Stimulated activated CD4-positive, alpha-beta T cell treated with anti-CD3 and anti-CD28 coated beads, TNF-alpha, amount 100 ng/mL, for 24 hours (primary cell): ENCODE measurements at regions not wholly inside any gene's neighbourhood (a gene's known extent, or its start where the extent isn't known, plus 50 kb on each side); places are given as distances from the start of the nearest gene placed in this dataset.

Experiments
- DNase-seq, 3 experiments: peaks; one replicate each; pipeline ENCODE4 v3.0.0-alpha.2; 2020; ENCODE audit warnings: low read depth in 3 of 3

DNA sequence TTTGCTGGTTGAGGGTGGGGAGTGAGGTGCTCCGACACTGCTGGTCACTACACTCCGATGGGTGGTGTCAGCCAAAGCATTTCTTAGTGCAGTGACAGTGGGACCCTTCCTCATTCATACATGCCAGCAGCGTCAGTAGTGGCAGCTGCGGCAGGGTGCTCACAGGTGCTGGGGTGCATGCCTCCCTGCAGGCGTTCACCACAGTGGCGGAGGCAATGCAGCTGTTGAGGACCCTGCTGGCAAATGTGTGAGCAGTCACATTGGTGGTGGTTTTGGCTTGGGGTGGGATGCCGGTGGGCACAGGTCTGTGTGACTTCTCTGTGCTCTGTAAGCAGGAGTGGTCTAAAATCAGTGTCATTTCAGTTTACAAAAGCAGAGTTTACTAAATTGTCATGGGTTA lies 464.6 kb downstream of the FUT8 start:
- no peak for DNase-seq

DNA sequence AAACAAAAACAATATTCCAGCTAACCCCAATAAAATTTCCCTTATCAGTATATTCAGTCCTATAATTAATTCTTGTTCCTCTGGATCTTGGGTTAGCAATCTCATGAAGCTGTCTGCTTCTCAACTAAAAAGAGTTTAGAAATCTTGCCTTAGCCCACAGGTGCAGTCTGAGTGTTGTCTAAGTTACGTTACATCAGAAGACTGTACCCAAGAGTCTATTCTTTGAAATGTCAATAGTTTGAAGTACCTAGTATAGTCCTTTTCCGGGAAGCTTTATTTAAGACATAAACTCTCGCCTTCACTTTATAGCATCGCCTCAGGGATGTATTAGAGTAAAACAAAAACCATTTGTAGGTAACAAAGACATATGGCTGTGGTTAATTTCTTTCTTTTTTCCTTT lies 465.1 kb downstream of the FUT8 start:
- DNase-seq: no peak

DNA sequence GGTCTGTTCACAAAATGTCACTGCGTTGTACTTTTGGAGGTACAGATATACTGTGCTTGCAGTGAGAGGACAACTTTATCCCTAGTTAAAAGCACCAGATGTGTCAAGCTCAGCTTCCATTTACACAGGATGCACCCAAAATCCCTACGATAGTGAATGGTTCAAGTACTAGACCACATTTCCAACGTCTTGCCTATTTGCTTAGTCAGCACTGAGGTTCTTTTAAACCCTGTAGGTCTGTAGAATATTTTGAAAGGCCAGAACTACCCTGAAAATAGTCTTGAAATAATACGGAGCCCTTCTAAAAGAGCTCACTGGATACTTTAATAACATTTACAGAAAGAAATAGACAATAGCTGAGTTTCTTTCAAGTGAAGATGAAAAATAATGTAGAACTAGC lies 466.1 kb downstream of the FUT8 start:
- no peak for DNase-seq

DNA sequence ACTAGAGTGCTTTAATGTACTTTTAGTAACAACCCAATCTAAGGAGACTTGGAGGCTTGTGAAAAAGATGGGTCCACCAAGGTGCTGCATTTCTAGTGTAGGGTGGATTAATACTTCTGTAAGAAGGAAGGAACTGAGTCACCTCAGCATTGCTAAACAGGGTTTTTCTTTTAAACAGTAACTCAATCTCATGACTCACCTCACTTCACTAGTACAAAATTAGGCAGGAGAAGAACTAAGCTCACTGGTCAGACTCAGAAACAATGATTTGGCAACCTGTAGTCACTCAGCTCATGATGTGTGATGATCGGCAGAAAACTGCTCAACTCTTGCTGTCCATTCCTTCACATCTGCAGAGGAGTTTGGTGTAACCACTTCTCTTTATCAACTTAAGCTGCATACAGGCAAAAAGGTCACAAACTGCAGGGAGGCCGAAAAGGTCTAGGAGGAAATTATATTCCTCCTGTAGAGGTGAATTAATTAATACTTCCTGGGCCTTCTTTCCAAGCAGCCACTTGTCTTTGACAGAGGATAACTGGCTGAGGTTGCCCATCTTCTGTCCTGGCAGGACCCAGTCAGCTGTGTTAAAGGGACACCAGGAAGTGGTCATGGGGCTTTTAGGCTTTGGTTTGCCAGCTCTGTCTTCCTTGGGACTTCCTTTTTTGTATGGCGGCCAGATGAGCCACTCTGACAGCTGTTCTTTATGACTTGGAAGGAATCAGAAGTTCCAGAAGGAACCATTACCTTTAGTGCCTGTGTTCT lies 466.9 kb downstream of the FUT8 start:
- no peak for DNase-seq

DNA sequence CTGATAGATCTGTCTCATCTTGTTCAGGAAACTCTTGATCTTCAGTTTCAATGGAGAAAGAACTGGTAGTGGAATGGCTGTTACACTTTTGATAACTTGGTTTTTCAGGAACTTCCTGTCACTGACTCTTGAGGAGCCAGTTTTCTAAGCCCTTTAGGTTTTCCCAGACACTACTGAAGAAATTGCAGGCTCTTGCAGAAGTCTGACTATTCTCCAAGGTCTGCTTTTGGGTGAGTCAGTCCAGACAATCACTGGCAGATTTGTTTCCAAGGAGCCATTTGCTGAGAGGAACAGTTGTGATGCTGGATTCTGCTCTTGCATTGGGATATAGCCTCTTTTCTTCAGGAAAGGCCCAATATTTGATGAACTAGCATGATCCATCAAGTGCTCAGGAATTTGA lies 468.0 kb downstream of the FUT8 start:
- no peak for DNase-seq

DNA sequence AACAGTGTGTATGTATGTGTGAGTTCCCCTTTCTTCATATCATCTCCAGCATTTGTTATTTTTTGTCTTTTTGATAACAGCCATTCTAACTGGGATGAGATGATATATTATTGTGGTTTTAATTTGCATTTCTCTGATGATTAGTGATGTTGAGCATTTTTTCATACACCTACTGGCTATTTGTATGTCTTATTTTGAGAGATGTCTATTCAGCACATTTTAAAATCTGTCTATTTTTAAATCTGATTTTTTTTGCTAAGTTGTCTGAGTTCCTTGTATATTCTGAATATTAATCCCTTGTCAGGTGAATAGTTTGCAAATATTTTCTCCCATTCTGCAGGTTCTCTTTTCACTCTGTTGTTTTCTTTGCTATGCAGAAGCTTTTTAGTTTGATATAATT lies 469.1 kb downstream of the FUT8 start:
- DNase-seq: no peak

DNA sequence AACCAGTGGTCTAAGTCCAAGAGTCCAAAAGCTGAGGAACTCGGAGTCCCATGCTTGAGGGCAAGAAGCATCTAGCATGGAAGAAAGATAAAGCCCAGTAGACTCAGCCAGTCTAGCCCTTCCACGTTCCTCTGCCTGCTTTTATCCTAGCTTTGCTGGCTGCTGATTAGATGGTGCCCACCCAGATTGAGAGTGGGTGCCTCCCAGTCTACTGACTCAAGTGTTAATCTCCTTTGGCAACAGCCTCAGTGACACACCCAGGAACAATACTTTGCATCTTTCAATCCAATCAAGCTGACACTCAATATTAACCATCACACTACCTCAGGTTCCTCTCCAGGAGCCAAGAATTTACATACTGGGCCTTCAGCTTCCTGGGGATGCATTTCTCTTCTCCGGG lies 476.1 kb downstream of the FUT8 start:
- no peak for DNase-seq

DNA sequence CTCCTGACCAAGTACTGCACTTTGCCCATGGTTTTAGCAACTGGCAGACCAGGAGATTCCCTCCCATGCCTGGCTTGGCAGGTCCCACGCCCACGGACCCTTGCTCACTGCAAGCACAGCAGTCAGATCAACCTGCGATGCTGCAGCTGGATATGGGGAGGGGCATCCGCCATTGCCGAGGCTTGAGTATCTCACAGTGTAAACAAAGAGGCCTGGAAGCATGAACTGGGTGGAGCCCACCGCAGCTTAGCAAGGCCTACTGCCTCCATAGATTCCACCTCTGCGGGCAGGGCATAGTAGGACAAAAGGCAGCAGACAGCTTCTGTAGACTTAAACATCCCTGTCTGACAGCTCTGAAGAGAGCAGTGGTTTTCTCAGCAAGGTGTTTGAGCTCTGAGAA lies 479.8 kb downstream of the FUT8 start:
- DNase-seq: no peak

DNA sequence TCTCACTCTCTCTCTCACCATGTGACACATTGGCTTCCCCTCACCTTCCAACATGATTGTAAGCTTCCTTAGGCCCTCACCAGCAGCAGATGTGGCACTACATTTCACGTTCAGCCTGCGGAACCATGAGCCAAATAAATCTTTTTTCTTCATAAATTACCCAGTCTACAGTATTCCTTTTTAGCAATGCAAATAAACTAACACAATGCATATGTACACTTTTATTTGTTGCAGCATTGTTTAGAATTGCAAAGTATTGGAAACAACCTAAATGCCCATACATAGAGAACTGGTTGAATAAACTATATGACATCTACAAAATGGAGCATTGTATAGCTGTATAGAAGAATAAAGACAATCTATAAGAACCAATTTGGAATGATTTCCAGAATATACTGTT lies 487.6 kb downstream of the FUT8 start:
- no peak for DNase-seq

DNA sequence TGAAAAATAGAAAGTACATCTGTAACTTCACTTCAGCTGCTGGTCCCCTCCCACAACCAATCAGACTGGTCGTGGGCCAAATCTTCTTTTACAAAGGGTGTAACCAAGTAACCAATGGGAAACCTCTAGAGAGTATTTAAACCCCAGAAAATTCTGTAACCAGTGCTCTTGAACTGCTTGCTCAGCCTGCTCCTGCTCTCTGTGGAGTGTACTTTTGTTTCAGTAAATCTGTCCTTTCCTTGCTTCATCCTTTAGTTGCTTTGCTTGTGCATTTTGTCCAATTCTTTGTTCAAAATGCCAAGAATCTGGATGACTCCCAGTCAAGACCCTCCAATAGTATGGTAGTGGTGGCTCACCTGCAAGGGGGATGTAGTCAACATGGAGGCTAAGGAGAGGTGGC lies 489.1 kb downstream of the FUT8 start:
- no peak for DNase-seq

DNA sequence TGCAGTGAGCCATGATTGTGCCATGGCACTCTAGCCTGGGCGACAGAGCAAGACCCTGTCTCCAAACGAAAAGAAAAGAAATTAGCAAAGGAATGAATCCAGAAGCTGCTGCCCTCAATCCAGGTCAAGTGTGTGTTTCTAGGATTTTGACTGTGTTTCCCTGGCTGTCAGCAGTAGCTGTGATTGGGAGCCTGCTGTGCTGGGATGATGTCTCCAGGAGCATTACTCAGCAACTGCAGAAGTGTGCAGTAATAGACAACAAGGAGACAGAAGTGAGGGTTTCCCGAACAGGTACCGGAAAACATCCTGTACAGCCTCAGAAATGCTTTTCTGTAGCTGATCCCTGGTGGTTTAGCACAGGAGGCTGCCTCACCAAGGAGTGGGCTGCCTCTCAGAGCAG lies 492.5 kb downstream of the FUT8 start:
- DNase-seq: no peak

DNA sequence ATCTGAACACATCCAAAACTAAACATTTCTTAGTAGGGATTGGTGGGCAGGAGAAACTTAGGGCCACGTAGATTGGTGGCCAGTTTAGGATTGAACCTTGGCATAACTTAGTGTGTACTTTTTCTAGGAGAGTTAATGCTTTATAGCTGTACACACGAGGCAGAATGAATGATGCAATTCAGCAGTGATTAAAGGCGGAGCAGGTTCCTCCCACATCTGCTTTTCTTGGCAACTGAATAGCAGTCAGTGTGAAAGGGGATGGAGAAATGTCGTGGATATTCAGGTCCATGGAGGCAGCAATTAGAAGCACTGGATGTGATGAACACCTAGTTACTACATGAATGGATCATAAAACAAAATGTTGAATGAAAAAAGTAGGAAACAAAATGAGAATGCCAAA lies 493.8 kb downstream of the FUT8 start:
- no peak for DNase-seq

DNA sequence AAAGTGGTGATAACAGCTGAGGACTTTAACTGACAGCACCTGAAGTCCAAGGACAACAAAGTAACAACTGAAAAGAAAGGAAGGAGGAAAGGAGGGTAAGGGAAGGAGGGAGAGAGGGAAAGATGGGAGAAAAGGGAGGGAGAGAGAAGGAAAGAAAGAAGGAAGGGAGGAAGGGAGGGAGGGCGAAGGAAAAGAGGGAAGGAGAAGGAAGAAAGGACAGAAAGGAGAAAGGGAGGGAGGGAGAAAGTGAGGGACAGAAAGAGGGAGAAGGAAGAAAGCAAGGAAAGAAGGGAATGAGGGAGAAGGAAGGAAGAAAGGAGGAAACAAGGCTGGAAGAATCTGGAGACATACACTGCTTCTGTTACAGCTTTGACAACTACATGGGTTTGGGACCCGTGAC lies 494.4 kb downstream of the FUT8 start:
- DNase-seq: no peak

DNA sequence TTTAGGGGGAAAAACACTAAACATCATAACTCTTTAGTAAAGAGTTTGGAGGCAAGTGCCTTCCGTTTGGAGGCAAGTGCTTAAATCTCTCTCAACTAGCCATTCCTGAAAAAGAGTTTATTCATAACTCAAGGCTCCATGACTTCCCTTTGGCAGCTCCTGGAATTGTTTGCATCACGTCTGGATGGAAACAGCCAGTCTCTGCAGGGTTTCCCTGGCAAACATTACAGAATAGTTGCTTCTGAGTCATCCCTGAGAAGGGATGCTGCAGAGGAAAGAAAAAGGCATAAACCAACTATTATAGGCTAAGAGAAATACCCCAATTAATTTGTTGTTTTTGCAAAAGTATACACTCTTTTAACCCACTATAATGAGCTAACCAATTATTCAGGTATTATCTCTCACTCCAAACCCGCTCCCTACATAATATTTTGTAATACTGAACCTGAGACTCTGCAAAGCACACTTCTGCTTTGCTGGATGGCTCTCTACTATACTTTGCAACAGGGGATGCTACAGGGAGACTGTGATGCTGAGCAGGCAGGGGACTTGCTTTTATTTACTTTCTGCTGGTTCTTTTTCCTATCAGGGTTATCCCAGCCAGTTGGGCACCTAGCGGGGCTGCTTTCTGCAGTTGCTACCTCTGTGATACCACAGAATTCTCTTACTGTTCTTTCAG lies 497.7 kb downstream of the FUT8 start:
- DNase-seq: no peak

DNA sequence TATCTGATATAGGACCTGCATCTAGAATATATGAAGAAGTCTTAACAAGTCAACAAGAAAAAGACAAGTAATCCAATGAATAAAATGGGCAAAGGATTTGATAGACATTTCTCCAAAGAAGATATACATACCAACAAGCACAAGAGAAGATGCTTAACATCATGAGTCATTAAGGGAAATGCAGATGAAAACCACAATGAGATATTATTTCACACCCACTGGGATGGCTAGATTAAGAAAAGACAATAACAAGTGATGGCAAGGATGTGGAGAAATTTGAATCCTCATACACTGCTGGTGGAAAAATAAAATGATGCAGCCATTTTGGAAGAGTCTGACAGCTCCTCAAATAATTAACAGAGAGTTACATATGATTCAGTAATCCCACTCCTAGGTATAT lies 502.6 kb downstream of the FUT8 start:
- no peak for DNase-seq

DNA sequence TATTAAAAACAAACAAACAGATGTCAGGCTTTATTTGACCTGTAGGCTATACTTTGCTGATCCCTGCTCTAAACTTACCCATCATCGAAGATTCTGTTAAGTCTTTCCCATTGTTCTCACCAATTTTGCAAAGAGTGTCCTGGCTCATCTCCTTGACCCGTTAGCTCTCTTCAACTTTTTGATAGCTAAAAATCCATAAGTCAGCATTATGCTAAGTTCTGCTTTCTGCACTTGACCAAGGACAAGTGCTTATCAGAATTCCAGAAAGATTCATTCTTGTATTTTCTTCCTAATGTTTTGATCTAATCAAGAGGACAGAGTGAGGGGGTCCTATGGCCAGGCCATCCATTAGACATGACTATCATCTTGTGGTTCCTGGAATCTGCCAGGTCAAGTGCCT lies 503.5 kb downstream of the FUT8 start:
- DNase-seq: no peak

DNA sequence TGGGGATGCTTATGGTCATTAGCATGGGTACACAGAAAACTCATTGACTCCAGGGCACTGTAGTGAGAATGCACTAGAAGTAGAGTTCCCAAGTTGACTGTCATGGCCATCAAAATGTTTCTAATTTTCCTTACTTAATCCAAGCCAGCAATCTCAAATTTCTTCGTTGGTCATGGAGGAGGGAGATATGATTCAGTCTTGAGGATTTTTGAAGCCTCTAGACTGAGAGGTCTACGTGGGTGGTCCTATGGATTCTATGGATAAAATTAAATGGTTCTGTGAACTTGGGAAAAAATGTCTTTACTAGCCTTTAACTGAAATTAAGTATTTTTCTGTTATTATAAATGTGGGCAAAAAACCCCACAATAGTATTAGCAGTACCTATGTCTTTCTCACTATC lies 508.5 kb downstream of the FUT8 start:
- no peak for DNase-seq

DNA sequence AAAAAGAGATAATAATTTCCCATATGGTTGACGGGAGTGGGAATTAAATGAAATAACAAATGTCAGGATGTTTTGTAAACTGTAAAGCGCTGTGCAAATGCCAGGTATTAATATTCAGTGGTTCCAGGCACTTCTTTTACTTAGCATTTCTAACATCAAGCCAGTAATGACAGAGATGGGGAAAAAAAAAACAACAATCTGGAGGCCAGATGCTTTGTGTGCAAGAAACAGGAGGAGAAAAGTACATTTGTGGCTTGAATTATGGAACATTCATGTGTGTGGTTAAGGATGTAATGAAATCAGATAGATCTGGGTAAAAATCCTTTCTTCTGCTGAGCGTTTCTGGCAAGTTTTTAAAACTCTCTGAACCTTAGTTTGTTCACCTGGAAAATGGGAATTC lies 509.6 kb downstream of the FUT8 start:
- no peak for DNase-seq

DNA sequence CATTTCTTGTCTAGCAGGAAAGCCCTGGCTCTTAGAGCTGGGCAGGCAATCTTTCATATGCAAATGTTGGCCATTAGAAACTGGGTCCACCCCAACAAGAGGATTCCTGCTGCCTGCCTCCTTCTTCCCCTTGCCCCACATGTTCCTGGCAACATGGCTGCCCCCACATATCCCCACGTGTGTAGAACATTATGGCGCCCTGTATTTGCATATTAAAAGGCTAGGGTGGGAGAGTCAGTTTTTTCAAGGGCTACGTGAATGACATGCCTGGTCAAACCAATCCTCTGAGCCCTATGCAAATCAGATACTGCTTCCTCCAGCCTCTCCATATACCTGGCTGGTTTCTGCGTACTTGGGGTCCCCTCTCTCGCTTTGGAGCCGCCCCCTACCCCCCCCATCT lies 514.0 kb downstream of the FUT8 start:
- DNase-seq: no peak

DNA sequence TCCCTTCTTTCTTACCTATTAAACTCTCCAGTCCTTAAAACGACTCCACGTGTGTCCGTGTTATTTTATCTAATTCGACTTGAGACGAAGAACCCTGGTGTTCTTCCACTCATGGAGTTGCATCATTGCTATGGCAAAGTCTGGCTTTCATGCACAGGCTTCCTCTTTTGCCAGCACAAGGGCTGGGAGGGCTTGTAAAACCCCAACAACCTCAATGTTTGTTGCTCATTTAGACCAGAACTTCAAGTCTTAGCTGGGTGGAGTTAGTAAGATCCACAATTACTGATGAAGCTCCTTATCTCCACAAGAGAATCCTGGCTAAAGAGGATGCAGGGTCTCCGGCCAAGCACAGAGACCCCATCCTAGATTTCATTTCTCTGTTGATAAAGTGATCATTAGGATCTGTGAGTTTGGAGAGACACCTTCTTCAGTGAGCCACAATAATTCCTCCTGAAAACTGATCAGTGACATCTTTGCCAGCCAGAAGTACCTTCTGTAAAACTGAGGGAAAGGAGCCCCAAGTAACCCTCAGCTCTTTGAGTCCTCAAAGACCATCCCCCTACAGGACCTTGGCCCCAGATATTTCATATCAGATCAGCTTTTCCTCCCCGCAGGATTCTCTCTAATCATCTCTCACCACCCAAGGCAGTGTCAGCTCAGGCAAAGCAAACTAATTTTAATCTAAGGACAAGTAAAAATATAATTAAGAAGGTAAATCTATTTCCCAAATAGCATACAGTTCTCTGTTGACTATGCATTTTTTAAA lies 514.6 kb downstream of the FUT8 start:
- no peak for DNase-seq

DNA sequence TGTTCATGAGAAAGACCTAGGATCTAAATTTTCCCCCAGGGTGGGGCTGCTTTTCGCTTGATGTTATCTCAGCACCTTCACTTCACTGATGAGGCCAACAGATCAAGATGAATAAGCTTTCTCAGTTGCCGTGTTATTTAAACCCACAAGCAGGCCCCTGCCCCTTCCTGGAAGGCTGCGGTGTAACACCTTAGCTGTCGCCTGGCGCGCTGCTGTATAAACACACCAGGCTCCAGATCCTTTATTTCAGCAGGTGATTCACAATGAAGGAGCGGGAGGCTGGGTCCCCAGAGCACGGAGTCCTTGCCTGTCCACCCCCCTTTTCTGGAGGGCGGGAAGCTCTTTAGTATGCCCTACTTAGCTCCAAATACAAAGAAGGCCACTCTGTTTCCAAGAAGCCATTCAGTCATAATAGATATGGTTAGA lies 515.4 kb downstream of the FUT8 start:
- DNase-seq: peak; percentile 56 to 78 (median 69)

DNA sequence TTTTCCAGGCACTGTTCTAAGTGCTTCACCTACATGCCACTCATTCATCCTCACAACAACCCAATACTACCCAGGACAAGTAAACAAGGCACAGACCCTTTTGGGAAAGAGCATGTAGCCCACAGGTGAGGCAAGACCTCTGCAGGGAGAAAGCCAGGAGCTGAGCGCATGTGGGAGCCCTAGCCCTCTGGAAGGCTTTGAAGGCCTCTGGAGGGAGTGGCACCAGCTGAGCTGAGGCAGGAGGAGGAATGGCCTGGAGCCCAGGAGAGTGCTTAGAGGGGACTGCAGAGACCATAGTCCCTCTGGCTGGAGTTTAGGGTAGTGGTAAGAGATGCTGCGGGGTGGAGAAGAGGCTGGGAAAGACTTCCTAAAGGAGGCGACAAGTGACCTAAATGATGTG lies 516.5 kb downstream of the FUT8 start:
- DNase-seq: no peak
